ENCODE measurements at regions not wholly inside any gene's neighbourhood (a gene's known extent, or its start where the extent isn't known, plus 50 kb on each side); places are given as distances from the start of the nearest gene placed in this dataset.

DNA sequence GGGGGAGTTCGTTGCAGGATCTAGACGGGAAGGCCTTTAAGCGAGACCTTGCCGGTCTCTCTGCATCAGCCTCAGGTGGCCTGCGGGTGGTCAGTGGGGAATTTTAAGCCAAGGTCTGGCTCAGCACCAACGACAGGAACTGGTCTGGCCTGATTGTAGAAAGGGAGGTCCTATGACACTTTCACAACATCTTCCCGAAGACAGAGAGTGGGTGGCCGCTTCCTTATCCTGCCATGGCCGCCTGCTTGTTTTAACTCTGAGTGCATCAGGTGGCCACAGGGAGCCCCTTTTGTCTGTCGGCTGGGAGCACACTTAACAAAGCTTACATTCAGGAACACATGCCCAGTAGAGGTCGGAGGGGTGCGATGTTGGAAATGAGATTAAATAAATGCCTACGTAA, 363.7 kb upstream of the MYT1L start:
- DNase-seq (ENCODE audit: low spot score in 2 of 2) = no peak
- 74% methylated on average over 12 of the region's 13 CpGs for WGBS
- TF ChIP-seq POLR2A (IDR thresholded peaks at IDR 0.05) = no peak
- TF ChIP-seq, protein P1, sequence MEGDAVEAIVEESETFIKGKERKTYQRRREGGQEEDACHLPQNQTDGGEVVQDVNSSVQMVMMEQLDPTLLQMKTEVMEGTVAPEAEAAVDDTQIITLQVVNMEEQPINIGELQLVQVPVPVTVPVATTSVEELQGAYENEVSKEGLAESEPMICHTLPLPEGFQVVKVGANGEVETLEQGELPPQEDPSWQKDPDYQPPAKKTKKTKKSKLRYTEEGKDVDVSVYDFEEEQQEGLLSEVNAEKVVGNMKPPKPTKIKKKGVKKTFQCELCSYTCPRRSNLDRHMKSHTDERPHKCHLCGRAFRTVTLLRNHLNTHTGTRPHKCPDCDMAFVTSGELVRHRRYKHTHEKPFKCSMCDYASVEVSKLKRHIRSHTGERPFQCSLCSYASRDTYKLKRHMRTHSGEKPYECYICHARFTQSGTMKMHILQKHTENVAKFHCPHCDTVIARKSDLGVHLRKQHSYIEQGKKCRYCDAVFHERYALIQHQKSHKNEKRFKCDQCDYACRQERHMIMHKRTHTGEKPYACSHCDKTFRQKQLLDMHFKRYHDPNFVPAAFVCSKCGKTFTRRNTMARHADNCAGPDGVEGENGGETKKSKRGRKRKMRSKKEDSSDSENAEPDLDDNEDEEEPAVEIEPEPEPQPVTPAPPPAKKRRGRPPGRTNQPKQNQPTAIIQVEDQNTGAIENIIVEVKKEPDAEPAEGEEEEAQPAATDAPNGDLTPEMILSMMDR (IDR thresholded peaks at IDR 0.05) = no peak
- H3K27me3 ChIP-seq = peaks cover 30% of the 10 kb centered on the region
- H3K4me1 ChIP-seq = no peaks in the 10 kb centered on the region
- no peaks in the 10 kb centered on the region for H3K36me3 ChIP-seq
- H3K4me3 ChIP-seq = no peak overlapping the region
- H3K27ac ChIP-seq = no peak overlapping the region
- no peaks in the 10 kb centered on the region for H3K9me3 ChIP-seq

DNA sequence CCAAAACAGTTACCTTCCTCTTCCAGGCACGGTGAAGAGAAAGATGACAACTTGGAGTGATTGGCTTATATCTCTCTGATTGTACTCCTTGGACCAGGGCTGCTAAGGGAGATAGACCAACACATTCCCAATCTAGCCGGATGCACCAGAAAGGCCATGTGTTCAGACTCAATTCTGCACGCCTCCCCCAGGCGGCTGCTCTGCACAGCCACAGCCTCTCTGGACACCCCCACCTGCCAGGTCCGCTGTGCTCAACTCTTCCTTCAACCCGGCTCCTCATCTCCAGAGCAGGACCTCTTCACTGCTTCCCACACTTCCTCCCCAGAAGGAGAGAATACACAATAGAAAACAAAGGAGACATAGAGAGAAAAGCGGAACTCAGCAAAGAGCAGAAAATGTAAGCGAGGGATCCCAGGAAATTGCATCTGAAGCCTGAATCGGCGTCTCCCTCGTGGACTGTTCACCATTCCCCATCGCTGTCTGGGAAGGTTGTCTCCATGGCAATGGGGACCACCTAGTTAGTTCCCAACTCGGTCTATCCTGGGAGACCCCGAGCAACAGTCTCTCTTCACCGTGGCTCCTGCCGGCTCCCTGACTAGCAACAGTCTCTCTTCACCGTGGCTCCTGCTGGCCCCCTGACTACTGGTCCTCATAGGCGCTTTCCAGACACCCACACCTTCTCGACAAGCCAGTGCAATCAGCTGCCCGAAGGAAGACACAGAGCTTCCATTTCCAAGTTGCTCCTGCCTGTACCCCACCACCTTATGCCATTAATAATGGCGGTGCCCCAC, 361.7 kb upstream of the MYT1L start:
- no peak overlapping the region for H3K4me3 ChIP-seq
- H3K27ac ChIP-seq = no peak overlapping the region
- H3K27me3 ChIP-seq = peaks cover 32% of the 10 kb centered on the region
- no peaks in the 10 kb centered on the region for H3K36me3 ChIP-seq
- H3K9me3 ChIP-seq = no peaks in the 10 kb centered on the region
- no peaks in the 10 kb centered on the region for H3K4me1 ChIP-seq
- DNase-seq (ENCODE audit: low spot score in 2 of 2) = no peak
- TF ChIP-seq POLR2A (IDR thresholded peaks at IDR 0.05) (no peak), EP300 (IDR thresholded peaks at IDR 0.05) (no peak), POLR2AphosphoS5 (IDR thresholded peaks at IDR 0.05) (no peak)
- TF ChIP-seq, protein P1 (IDR thresholded peaks at IDR 0.05) = no peak
- WGBS = 80% methylated on average over 21 of the region's 21 CpGs

DNA sequence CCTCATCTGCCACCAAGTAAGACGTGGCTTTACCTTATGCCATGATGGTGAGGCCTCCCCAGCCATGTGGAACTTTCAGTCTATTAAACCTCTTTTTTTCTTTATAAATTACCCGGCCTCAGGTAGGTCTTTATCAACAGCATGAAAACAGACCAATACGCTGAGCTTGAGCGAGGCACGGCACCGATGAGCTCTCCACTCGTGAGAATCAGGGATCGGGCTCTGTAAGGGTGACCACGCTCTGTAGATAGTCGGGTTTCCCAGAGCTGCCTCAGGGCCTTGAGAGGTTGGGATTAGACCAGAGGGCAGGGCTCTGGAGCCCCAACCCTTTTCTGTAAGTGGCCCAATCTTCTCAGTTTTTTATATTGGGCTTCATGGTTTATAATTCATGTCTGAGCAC, 360.3 kb upstream of the MYT1L start:
- Histone ChIP-seq H3K9me3 (no peaks in the 10 kb centered on the region), H3K4me3 (no peak overlapping the region), H3K27ac (no peak overlapping the region), H3K27me3 (peaks cover 32% of the 10 kb centered on the region), H3K36me3 (no peaks in the 10 kb centered on the region), H3K4me1 (no peaks in the 10 kb centered on the region)
- 93% methylated on average over 10 of the region's 10 CpGs for WGBS
- TF ChIP-seq, protein P1 (IDR thresholded peaks at IDR 0.05) = no peak
- TF ChIP-seq EP300 (IDR thresholded peaks at IDR 0.05) = no peak
- TF ChIP-seq POLR2A (IDR thresholded peaks at IDR 0.05) = no peak
- TF ChIP-seq POLR2AphosphoS5 (IDR thresholded peaks at IDR 0.05) = no peak
- DNase-seq (ENCODE audit: low spot score in 2 of 2) = no peak

DNA sequence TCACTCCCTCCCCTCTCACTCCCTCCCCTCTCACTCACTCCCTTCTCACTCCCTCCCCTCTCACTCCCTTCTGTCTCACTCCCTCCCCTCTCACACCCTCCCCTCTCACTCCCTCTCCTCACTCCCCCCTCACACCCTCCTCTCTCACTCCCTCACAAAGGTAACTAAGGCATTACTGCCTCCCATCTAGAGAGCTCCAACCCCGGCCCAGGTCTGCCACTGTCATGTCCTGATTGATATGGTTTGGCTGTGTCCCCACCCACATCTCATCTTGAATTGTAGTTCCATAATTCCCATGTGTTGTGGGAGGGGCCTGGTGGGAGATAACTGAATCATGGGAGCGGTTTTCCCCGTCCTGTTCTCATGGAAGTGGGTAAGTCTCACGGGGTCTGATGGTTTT, 359.9 kb upstream of the MYT1L start:
- TF ChIP-seq EP300 (IDR thresholded peaks at IDR 0.05) = no peak
- TF ChIP-seq, protein P1 (IDR thresholded peaks at IDR 0.05) = no peak
- TF ChIP-seq POLR2AphosphoS5 (IDR thresholded peaks at IDR 0.05) = no peak
- WGBS = 60% methylated on average over 4 of the region's 4 CpGs
- H3K4me1 ChIP-seq = no peaks in the 10 kb centered on the region

DNA sequence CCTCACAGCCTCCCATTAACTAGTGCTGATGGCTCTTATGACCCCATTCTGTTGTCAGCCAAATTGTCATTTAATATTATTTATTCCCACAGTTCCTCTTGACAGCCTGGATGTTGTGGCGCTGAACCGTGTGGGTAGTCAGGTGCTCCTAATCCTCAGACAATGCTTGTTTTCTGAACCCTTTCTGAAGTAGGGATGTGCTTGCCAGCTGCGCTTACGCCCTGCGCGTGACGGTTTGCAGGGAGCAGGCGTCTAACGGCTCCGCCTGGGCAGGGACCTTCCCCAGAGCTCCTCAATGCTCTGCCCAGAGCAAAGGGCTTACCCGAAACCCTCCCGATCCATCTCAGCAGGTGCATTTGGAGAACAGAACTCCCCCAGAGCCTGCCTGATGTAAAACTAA, 358.2 kb upstream of the MYT1L start:
- WGBS = 91% methylated on average over 12 of the region's 12 CpGs
- no peaks in the 10 kb centered on the region for H3K4me1 ChIP-seq
- no peak overlapping the region for H3K4me3 ChIP-seq
- no peaks in the 10 kb centered on the region for H3K36me3 ChIP-seq
- no peaks in the 10 kb centered on the region for H3K9me3 ChIP-seq
- peaks cover 22% of the 10 kb centered on the region for H3K27me3 ChIP-seq
- DNase-seq (ENCODE audit: low spot score in 2 of 2) = no peak
- TF ChIP-seq POLR2A (IDR thresholded peaks at IDR 0.05) (no peak), POLR2AphosphoS5 (IDR thresholded peaks at IDR 0.05) (no peak), EP300 (IDR thresholded peaks at IDR 0.05) (no peak)
- TF ChIP-seq, protein P1 (IDR thresholded peaks at IDR 0.05) = no peak
- no peak overlapping the region for H3K27ac ChIP-seq

More for the DNA sequence above, 359.9 kb upstream of the MYT1L start:
- DNase-seq (ENCODE audit: low spot score in 2 of 2) = no peak
- H3K27ac ChIP-seq = no peak overlapping the region
- peaks cover 32% of the 10 kb centered on the region for H3K27me3 ChIP-seq
- no peaks in the 10 kb centered on the region for H3K36me3 ChIP-seq
- no peaks in the 10 kb centered on the region for H3K9me3 ChIP-seq
- H3K4me3 ChIP-seq = no peak overlapping the region

All from suprapubic skin (tissue), 4 donors.